ENCODE measurements at regions not wholly inside any gene's neighbourhood (a gene's known extent, or its start where the extent isn't known, plus 50 kb on each side); places are given as distances from the start of the nearest gene placed in this dataset.

DNA sequence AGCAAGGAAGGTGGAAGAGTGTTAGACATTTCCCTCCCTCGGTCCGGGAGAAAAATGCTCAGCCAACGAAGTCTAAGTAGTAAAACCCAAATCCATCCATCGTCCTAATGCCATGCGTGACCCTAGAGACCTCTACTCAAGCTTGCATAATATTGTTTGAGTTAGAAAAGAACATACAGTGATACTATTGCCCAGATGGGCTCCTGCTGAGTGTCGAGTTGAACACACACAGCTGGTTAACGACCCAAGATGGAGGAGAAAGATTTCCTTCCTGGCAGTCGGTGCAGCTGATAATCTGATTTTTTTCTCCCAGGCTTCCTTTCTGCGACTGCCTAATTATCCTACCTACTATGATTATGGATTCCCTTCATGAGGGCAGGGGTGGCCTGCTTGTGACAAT lies 164.4 kb upstream of the KCNG1 start:
- ATAC-seq (ENCODE audit: low read depth) (no peak), DNase-seq (no peak)
- no peaks in the 10 kb centered on the region for H3K79me2 ChIP-seq (ENCODE audit: control insufficient read depth, insufficient read depth, low read length)
- H3K9me3 Mint-ChIP-seq (ENCODE audit: insufficient read depth), result no peaks in the 10 kb centered on the region
- no peaks in the 10 kb centered on the region for H3K36me3 ChIP-seq (replicated peaks in 1 of 2; ENCODE audit: control extremely low read depth in 1 of 2, control insufficient read depth in 1 of 2, extremely low read depth in 1 of 2, insufficient read depth in 2 of 2, low read length in 1 of 2)
- no peak overlapping the region for H3K4me2 ChIP-seq (replicated peaks; ENCODE audit: low read depth, low read length, poor library complexity, severe bottlenecking)
- H3K4me1 Mint-ChIP-seq, result peaks cover 14% of the 10 kb centered on the region
- no peak overlapping the region for H3K4me3 ChIP-seq (ENCODE audit: control extremely low read depth in 1 of 5, extremely low read depth in 1 of 5, insufficient read depth in 1 of 5, low read depth in 2 of 5, low read length in 4 of 5)
- POLR2A ChIA-PET, result no interaction called here
- H3K27me3 Mint-ChIP-seq, result peaks cover 16% of the 10 kb centered on the region
- H2AFZ ChIP-seq (ENCODE audit: insufficient read depth, low read depth, low read length, poor library complexity, severe bottlenecking), result no peak overlapping the region
- H3K4me3 Mint-ChIP-seq, result no peak overlapping the region
- H3K27ac Mint-ChIP-seq, result no peak overlapping the region
- H3K27ac ChIP-seq (ENCODE audit: low read length in 2 of 2), result no peak overlapping the region
- intact Hi-C loops (cut with micrococcal nuclease), result no loop called here
- CTCF ChIA-PET, result no interaction called here
- H3K9ac ChIP-seq (ENCODE audit: low read length), result no peak overlapping the region
- whole genome bisulfite sequencing (ENCODE audit: insufficient coverage), result 40% methylated on average over 3 of the region's 9 CpGs
- peaks cover 0 to 3% (median 0%) of the 10 kb centered on the region in 4 experiments for H3K27me3 ChIP-seq (replicated peaks in 1 of 4; ENCODE audit: control extremely low read depth in 1 of 4, control insufficient read depth in 3 of 4, insufficient read depth in 4 of 4, low read length in 3 of 4)
- no peak for TF ChIP-seq EZH2 (IDR thresholded peaks at IDR 0.05; ENCODE audit: borderline replicate concordance, insufficient read depth, low read depth, low read length, poor library complexity, severe bottlenecking)
- TF ChIP-seq, protein P1, sequence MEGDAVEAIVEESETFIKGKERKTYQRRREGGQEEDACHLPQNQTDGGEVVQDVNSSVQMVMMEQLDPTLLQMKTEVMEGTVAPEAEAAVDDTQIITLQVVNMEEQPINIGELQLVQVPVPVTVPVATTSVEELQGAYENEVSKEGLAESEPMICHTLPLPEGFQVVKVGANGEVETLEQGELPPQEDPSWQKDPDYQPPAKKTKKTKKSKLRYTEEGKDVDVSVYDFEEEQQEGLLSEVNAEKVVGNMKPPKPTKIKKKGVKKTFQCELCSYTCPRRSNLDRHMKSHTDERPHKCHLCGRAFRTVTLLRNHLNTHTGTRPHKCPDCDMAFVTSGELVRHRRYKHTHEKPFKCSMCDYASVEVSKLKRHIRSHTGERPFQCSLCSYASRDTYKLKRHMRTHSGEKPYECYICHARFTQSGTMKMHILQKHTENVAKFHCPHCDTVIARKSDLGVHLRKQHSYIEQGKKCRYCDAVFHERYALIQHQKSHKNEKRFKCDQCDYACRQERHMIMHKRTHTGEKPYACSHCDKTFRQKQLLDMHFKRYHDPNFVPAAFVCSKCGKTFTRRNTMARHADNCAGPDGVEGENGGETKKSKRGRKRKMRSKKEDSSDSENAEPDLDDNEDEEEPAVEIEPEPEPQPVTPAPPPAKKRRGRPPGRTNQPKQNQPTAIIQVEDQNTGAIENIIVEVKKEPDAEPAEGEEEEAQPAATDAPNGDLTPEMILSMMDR (IDR thresholded peaks at IDR 0.05), result no peak
- no peaks in the 10 kb centered on the region for H3K9me3 ChIP-seq (ENCODE audit: control extremely low read depth in 1 of 3, control insufficient read depth in 2 of 3, insufficient read depth in 1 of 3, low read length in 2 of 3)
- no peaks in the 10 kb centered on the region for H4K20me1 ChIP-seq (ENCODE audit: control insufficient read depth, insufficient read depth, low read length, poor library complexity, severe bottlenecking)
- peaks cover 13 to 15% of the 10 kb centered on the region in 2 donors for H3K4me1 ChIP-seq (ENCODE audit: control insufficient read depth in 2 of 2, insufficient read depth in 2 of 2, low read length in 2 of 2)

DNA sequence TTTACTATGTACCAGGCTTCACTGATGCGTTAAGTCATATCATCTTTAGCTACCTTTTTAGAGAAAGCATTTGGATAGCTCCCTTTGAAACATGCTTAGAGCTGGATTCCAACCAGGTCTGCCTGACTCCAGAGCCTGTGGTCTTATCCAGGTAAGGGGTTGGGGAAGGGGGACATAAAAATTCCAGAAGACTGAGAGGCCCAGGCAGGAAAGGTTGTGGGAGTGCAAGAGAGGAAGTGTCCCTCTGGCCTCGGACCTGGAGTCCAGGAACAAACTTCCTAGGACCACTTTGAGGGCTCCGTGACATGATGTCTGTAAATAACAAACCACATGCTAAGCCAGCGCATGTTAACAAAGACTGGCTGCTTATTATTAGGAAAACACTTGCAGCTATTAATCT lies 163.0 kb upstream of the KCNG1 start:
- H3K9me3 ChIP-seq (ENCODE audit: control extremely low read depth in 1 of 3, control insufficient read depth in 2 of 3, insufficient read depth in 1 of 3, low read length in 2 of 3), result no peaks in the 10 kb centered on the region
- no peaks in the 10 kb centered on the region for H3K79me2 ChIP-seq (ENCODE audit: control insufficient read depth, insufficient read depth, low read length)
- H3K4me2 ChIP-seq (replicated peaks; ENCODE audit: low read depth, low read length, poor library complexity, severe bottlenecking), result no peak overlapping the region
- no peaks in the 10 kb centered on the region for H3K36me3 ChIP-seq (replicated peaks in 1 of 2; ENCODE audit: control extremely low read depth in 1 of 2, control insufficient read depth in 1 of 2, extremely low read depth in 1 of 2, insufficient read depth in 2 of 2, low read length in 1 of 2)
- H2AFZ ChIP-seq (ENCODE audit: insufficient read depth, low read depth, low read length, poor library complexity, severe bottlenecking), result no peak overlapping the region
- TF ChIP-seq, protein P1 (IDR thresholded peaks at IDR 0.05), result no peak
- no peak for TF ChIP-seq EZH2 (IDR thresholded peaks at IDR 0.05; ENCODE audit: borderline replicate concordance, insufficient read depth, low read depth, low read length, poor library complexity, severe bottlenecking)
- no peak overlapping the region for H3K27ac ChIP-seq (ENCODE audit: low read length in 2 of 2)
- peaks cover 14% of the 10 kb centered on the region for H3K4me1 Mint-ChIP-seq
- peaks cover 0 to 3% (median 0%) of the 10 kb centered on the region in 4 experiments for H3K27me3 ChIP-seq (replicated peaks in 1 of 4; ENCODE audit: control extremely low read depth in 1 of 4, control insufficient read depth in 3 of 4, insufficient read depth in 4 of 4, low read length in 3 of 4)
- H4K20me1 ChIP-seq (ENCODE audit: control insufficient read depth, insufficient read depth, low read length, poor library complexity, severe bottlenecking), result no peaks in the 10 kb centered on the region
- CTCF ChIA-PET, result interaction anchor here (1.0 kb wide), 1 partner anchor 9 kb away, joined by 3 read pairs; no protein-coding TSS in a partner anchor
- H3K4me1 ChIP-seq (ENCODE audit: control insufficient read depth in 2 of 2, insufficient read depth in 2 of 2, low read length in 2 of 2), result peaks cover 13 to 15% of the 10 kb centered on the region in 2 donors
- H3K27ac Mint-ChIP-seq, result no peak overlapping the region
- ATAC-seq (ENCODE audit: low read depth) (no peak), DNase-seq (no peak)
- 41% methylated on average over 2 of the region's 4 CpGs for WGBS (ENCODE audit: insufficient coverage)
- intact Hi-C loops (cut with micrococcal nuclease), result no loop called here
- H3K4me3 Mint-ChIP-seq, result no peak overlapping the region
- peaks cover 21% of the 10 kb centered on the region for H3K27me3 Mint-ChIP-seq
- POLR2A ChIA-PET, result no interaction called here
- no peak overlapping the region for H3K9ac ChIP-seq (ENCODE audit: low read length)
- no peak overlapping the region for H3K4me3 ChIP-seq (ENCODE audit: control extremely low read depth in 1 of 5, extremely low read depth in 1 of 5, insufficient read depth in 1 of 5, low read depth in 2 of 5, low read length in 4 of 5)
- H3K9me3 Mint-ChIP-seq (ENCODE audit: insufficient read depth), result no peaks in the 10 kb centered on the region
